ENCODE measurements at regions not wholly inside any gene's neighbourhood (a gene's known extent, or its start where the extent isn't known, plus 50 kb on each side); places are given as distances from the start of the nearest gene placed in this dataset.

GRCh38 chr16:86982912-86983311 lies 334.3 kb downstream of the C16orf95 start:
- TF ChIP-seq ZNF274 (IDR thresholded peaks at IDR 0.05; ENCODE audit: low read depth, low read length), result no peak
- TF ChIP-seq SUZ12 (IDR thresholded peaks at IDR 0.05; ENCODE audit: extremely low read depth, insufficient read depth, insufficient read length), result no peak
- no peak for TF ChIP-seq YY1 (IDR thresholded peaks at IDR 0.05; ENCODE audit: insufficient read depth, insufficient read length)
